HS-27A (cell line): ENCODE measurements at regions not wholly inside any gene's neighbourhood (a gene's known extent, or its start where the extent isn't known, plus 50 kb on each side); places are given as distances from the start of the nearest gene placed in this dataset.

Experiments used
- DNase-seq: peaks from one replicate; pipeline ENCODE4 v3.0.0-alpha.2; 2012; ENCODE audit warnings: low read depth, missing footprints

GRCh38 chr5:110031402-110032140 lies 341.8 kb downstream of the MAN2A1 start:
- DNase-seq, result no peak

DNA sequence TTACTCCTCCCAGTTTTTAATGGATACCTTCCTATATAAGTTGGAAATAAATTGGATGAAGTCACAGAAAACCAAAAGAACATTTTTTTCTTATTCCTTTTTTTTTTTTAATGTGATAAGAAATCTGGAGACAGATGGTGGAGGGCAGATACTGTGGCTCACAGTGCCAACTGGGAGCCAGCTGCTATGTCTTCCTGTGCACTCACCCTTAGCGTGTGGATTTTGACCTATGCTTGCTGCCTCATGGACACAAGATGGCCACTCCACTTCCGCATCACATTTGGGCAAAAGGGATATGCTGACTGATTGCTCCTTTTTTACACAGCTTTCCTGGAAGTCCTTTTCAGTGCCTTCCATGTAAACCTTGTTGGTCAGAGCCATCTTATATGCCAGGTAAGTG lies 342.6 kb downstream of the MAN2A1 start:
- no peak for DNase-seq

DNA sequence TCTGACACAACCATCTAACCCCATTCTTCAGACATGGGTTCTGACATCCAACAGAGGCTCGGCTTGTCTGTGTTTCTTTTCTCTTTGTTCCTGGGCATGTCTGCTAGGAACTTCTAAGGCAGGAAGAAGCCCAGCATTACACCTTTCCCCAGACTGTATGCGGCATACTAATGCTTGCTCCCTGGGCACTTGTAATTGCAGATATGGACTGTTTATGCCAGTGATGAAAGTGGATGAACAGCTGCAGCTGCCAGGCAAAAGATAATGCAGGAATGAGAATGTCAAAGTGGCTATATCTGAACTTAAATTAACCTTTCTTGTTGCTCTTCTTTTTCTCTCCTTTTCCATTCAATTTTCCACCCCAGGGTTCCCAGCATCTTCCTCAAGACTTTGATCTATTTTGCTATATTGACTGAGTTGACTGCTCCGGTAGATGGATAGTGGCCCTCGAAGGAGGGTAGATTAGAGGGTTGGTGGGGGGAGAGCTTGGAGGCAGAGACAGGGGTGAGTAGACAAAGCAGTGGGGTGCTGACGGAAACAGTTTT lies 344.4 kb downstream of the MAN2A1 start:
- DNase-seq, result no peak

GRCh38 chr5:110038297-110038997 lies 348.7 kb downstream of the MAN2A1 start:
- no peak for DNase-seq

GRCh38 chr5:110040178-110040577 lies 350.5 kb downstream of the MAN2A1 start:
- DNase-seq, result no peak

DNA sequence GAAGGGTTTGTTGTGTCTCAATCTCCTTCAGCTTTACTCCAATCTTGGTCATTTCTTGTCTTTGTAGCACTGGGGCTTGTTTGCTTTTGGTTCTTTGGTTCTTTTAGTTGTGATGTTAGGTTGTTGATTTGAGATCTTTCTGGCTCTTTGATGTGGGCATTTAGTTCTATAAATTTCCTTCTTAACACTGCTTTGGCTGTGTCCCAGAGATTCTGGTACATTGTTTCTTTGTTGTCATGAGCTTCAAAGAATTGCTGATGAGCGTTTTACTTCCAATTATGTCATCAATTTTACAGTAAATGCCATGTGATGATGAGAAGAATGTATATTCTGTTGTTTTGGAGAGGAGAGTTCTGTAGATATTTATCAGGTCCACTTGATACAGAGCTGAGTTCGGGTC lies 353.3 kb downstream of the MAN2A1 start:
- DNase-seq, result no peak

DNA sequence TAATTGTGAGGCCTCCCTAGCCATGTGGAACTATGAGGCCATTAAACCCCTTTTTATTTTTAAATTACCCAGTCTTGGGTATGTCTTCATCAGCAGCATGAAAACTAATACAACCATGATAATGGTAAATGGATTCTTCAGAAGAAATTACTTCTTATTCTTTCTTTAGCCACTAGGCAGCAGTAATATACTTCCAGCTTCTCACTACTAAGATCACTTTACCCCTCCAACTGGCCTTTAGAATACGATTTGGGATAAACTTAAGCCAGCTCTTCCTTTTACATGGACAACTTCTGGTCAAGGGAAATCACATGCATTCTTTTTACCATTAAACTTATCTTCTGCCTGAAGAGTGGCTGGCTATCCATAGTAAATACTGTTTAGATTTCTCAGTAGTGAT lies 355.4 kb downstream of the MAN2A1 start:
- no peak for DNase-seq

DNA sequence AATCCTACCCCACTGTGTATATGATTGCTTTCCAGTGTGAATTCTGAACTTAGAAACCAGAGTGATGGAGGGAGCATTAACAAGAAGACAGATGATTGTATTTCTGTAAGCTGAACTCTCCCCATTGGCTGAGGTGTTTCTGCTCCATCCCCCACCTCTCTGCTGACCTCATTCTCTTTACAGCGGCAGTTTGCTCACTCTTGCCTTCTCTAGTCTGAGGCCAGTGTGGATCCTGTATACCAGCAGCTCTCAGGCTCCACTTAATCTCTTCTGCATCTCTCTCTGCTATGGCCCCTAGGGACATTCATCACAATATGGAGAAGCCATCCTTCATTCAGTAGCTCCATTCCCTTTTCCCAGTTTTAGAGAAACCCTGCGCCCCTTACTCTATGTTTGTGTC lies 358.8 kb downstream of the MAN2A1 start:
- DNase-seq, result no peak

DNA sequence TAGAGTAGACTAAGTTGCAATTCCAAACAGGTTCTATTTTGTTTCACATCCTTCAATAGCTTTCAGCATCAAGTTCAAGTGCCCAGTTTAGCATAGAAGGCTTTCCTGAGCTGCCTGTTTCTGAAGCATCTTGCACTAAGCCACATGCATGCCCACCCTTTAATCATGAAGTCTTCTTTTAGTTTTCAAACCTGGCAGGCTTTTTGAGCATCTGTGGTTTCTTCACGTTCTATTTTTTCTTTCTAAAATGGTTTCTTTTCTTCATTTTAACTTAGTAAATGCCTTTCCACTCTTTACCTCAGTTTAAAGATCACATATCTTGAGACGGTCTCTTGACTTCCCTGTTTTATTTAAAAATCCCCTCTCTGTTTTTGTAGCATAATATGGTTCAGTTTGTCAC lies 360.1 kb downstream of the MAN2A1 start:
- no peak for DNase-seq

GRCh38 chr5:110050640-110051345 lies 361.1 kb downstream of the MAN2A1 start:
- no peak for DNase-seq

GRCh38 chr5:110053205-110053604 lies 363.5 kb downstream of the MAN2A1 start:
- no peak for DNase-seq

GRCh38 chr5:110053824-110054223 lies 364.1 kb downstream of the MAN2A1 start:
- no peak for DNase-seq

GRCh38 chr5:110054240-110054639 lies 364.5 kb downstream of the MAN2A1 start:
- peak; percentile 50 for DNase-seq

DNA sequence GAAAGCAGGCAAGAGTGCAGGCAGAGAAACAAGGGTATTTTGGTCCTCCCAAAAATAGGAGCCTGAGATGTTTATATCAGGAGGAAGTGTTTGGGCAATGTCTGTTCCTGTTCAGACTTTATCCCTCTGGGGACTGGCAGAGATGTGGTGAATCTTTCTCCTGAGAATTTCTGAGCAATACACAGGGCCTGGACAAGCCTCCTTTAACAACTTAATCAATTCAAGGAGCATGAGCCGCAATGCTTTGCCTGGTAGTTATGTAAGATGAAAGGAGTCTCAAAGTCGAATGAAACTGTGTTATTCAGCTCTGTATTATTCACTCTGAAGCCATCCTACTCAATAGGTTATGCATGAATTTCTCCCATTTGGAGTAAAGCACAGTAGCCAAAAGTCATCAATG lies 365.6 kb downstream of the MAN2A1 start:
- no peak for DNase-seq

DNA sequence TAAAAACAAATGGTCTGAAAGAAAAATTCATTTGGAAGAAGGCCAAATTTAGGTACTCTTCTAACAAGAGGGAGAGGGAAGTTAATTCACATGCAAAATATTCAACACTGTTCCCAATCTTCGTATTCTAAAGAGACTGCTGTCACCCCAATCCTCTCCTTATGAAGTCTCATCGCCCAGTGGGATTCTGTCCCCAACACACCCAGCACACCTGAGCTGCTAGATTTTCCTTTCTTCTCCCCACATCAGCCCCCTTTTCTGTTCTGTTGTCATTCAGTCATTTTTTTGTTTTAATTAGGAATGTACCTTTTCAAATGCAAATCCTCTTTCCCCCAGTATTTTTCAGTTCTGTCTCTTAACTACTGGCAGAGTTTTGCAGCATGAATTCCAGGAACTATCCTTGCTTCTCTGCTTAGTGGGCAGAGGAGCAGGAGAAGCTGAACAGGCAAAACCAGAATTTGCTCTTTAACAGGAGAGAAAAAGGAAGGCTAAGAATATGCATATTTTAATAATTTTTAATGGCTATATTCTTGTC lies 366.9 kb downstream of the MAN2A1 start:
- no peak for DNase-seq

DNA sequence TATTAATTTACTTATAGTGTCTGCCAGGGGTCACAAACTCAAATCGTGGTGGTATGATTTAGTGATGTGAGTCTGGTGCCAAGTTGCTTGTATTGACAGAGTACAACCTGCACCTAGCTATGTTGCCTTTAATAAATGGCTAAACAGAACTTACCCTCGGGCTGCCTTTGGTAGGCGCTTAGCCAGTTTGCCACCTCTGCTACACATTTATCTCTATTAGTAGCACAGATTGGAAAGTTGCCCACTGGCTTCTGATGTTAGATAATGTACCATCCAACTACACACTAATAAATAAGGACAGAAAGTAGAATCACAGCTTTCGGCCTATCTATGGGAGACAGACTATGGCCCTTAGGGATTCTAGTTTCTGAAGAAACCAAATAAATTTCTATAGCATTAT lies 368.4 kb downstream of the MAN2A1 start:
- no peak for DNase-seq

GRCh38 chr5:110062246-110062645 lies 372.5 kb downstream of the MAN2A1 start:
- no peak for DNase-seq

- no peak for DNase-seq
These were observed 374.2 kb downstream of the MAN2A1 start for GRCh38 chr5:110063640-110064602.

DNA sequence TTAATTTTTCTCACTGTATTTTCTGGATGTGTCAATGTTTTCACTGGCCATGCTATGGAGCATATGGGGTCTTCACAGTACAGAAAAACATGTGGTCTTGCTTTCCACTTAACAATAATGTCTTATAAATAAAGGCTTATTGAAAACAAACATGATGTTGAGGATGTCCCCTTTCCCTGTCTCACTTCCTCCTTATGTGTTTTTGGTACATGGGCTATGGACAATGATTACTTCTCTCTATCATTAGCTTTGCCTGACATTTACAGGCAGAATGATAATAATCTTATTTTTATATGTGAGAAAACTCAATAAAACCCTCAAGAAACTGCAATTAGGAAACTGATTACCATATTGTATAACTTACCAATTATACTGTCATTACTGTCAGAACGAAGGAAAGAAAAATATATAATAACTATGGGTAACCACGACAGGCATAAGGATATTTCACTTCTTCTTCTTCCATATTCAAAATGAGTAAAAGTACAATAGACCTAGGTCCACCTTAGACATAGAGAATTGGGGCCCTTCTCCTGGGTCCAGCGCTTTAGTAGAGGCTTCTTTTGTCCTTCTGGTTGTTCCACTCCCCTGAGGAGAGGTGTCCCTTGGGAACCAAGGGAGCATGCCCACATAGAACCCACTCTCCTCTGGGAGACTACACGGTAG lies 375.0 kb downstream of the MAN2A1 start:
- no peak for DNase-seq

DNA sequence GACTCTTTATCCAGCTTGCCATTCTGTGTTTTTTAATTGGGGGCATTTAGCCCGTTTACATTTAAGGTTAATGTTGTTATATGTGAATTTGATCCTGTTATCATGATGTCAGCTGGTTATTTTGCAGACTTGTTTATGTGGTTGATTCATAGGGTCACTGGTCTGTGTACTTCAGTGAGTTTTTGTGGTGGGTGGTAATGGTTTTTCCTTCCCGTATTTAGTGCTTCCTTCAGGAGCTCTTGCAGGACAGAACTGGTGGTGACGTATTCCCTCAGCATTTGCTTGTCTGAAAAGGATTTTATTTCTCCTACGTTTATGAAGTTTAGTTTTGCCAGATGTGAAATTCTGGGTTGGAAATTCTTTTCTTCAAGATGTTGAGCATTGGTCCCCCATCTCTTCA lies 381.1 kb downstream of the MAN2A1 start:
- DNase-seq, result no peak

DNA sequence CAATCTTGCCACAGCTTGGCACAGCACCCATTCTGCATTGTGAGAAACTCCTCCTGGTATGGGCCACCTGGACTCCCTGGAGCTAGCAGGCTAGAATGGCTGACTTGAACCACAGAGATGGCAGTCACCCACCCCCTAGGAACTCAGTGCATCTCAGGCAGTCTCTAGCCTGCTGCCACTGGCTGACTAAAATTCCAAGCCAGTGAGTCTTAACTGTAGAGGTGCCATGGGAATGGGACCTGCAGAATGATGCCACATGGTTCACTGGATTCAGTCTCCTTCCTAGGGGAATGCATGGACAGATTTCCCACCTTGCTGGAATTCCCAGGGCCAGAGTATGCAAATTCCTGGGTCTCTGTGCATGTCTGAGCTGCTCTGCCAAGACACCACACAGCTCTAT lies 382.9 kb downstream of the MAN2A1 start:
- DNase-seq, result no peak
